ENCODE measurements at regions not wholly inside any gene's neighbourhood (a gene's known extent, or its start where the extent isn't known, plus 50 kb on each side); places are given as distances from the start of the nearest gene placed in this dataset.

DNA sequence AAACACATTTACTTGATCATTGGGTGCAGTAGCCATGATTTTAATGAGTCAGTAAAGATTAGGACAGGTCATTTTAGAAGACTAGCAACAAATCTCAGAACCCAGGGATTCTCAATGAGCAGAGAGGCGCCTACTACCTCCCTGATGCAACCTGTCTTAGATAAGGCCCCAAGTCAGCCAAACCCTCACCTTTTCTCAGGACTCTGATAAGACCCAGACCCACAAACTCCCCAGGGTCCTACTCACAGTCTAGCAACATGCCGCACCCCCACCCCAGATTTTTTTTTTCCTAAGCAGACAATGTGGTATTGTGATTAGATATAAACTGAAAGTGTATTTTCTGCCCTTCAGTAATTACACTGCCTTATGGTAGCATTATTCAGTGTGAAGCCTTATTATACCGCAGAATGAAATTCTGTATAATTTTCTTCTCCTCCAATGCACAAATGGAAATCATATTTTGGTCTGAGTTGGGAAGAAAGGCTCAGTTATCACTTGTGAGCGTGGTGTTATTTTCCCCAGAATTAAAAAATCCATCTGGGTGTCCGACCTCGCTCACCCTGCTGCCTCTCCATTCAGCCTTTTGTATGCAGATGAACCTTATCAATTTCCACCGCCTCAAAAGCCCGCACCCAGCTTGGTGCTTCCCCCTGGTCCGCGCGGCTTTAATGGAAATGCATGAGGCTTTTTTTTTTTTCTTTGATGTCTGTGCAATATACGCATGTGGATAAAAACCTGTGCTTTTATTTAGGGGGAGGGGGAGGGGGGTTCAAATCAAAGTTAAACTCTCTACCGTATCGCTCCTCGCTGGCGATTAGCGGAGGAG, 122.0 kb upstream of the SOX14 start:
- no peak overlapping the region for H3K4me3 ChIP-seq (ENCODE audit: low read depth, low read length)

DNA sequence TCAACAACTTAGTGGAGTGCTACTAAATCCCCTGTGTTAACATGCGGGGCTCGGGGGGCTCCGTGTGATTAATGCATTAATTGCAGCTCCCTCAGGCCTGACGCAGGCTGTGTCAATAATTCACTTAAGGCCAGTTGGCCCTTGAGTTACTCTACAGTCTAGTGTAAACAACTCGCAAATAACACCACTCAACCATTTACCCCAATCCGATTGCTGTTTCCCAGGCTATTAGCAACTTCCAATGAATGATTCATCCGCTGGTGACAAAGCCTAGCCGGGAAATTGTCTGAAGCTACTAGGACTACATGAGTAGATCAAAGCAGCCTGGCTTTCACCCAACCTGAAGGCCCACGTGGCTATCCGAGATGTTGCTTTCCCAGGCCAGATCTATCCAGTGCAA, 121.3 kb upstream of the SOX14 start:
- TF ChIP-seq, protein P1, sequence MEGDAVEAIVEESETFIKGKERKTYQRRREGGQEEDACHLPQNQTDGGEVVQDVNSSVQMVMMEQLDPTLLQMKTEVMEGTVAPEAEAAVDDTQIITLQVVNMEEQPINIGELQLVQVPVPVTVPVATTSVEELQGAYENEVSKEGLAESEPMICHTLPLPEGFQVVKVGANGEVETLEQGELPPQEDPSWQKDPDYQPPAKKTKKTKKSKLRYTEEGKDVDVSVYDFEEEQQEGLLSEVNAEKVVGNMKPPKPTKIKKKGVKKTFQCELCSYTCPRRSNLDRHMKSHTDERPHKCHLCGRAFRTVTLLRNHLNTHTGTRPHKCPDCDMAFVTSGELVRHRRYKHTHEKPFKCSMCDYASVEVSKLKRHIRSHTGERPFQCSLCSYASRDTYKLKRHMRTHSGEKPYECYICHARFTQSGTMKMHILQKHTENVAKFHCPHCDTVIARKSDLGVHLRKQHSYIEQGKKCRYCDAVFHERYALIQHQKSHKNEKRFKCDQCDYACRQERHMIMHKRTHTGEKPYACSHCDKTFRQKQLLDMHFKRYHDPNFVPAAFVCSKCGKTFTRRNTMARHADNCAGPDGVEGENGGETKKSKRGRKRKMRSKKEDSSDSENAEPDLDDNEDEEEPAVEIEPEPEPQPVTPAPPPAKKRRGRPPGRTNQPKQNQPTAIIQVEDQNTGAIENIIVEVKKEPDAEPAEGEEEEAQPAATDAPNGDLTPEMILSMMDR (IDR thresholded peaks at IDR 0.05; ENCODE audit: low read depth, low read length), result no peak
- no peak overlapping the region for H3K4me3 ChIP-seq (ENCODE audit: low read depth, low read length)

More for the DNA sequence above, 122.0 kb upstream of the SOX14 start:
- TF ChIP-seq, protein P1 (IDR thresholded peaks at IDR 0.05; ENCODE audit: low read depth, low read length), result no peak

DNA sequence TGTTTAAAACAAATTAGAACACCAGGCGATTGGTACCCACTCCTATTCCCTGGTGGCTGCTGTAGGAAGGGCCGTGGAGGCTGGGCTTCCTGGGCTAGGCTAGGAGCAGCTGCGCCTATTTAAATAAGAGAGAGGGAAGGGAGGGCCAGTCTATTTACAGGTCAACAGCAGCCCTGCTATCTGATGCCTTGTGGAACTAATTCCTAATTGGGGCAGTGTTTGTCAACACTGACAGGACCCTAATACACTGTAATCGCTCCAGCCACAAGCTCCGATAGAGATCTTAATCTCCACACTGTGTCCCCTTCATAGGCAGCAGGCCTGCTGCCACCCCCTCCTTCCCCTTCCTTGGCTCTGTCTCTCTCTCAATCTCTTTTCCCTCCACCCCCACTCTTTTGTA, 116.9 kb upstream of the SOX14 start:
- TF ChIP-seq, protein P1 (IDR thresholded peaks at IDR 0.05; ENCODE audit: low read depth, low read length), result no peak
- no peak overlapping the region for H3K4me3 ChIP-seq (ENCODE audit: low read depth, low read length)

DNA sequence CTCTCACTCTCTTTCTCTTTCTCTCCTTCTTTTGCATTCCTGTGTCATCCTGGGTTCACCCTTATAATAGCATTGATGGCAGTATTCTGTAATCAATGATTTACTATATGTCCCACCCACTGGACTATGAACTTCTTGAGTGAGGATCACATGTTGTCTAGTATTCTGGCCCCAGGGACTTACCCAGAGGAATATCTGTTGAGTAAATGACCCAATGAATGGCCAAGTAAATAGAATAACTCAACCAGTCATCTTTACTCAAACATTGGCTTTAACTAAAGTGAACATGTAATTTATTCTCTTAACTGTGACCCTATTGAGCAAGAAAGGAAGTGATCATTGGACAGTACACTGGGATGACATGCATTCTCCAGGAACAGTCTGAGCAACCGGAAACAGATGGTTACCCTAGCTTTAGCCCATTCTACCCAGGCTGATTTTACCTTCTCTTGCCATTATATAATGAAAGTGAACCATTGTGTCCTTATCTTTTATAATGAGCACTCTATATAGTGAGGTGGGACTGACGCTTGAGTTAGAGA, 94.5 kb upstream of the SOX14 start:
- TF ChIP-seq, protein P1 (IDR thresholded peaks at IDR 0.05; ENCODE audit: low read depth, low read length), result no peak

DNA sequence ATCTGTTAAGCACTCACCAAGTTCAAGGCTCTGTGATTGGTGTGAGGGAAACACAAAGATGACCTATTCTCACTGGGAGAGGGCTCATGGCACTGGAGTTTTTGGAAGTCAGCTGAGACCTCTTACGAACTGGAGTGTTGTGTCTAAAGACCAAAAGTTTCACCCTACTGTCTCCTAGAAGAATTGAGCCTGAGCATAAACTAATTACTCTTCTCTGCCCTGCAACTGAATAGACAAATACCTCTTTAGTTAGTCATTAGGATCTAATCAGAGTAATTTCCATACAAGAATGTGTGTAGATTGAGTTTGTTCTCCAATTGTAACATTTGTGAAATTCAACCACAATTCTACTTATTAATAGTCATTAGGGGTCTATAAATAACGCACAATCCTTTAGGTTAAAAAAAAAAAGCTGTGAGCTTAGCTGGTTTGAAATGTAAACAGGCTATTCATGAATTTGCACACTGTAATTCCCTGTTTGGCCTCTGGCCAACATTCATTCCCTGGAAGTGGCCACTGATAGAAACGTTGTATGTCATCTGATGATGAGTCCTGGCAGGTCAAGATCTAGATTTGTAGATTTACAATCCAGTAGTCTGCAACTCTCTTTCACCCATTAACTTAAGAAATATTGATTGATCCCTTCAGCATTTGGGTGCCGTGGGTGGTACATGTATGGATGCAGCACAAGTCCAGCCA, 76.8 kb upstream of the SOX14 start:
- TF ChIP-seq, protein P1 (IDR thresholded peaks at IDR 0.05; ENCODE audit: low read depth, low read length), result no peak
- no peak overlapping the region for H3K4me3 ChIP-seq (ENCODE audit: low read depth, low read length)

More for the DNA sequence above, 94.5 kb upstream of the SOX14 start:
- no peak overlapping the region for H3K4me3 ChIP-seq (ENCODE audit: low read depth, low read length)

DNA sequence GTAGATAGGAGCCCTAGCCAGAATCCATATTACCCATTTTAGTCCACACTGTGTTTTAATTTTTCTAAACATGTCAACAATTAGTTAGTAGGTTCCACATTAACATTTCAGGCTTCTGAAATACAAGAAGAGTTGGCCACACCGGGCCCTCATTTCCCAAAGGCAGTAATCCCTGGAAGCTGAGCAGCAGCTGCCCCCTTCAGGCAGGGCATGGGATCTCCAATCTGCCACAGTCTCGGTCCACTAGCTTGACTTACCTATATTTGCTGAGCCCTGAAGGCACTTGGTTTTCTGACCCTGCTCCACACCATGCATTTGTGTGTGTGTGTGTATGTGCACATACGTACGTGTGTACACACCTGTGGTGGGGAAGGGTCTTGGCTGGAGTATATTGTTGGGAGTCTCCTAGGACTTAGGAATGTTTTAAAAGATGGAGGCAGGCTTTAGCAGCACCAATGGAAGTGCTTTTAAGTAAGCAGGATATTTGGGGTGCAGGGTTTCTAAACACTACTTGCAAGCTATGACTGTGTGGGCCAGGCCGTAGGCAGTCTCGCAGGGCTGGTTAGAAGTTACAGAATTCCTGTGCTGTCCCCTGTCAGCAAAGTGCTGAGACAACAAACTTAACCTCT, 71.2 kb upstream of the SOX14 start:
- H3K4me3 ChIP-seq (ENCODE audit: low read depth, low read length), result no peak overlapping the region
- TF ChIP-seq, protein P1 (IDR thresholded peaks at IDR 0.05; ENCODE audit: low read depth, low read length), result no peak
